ENCODE measurements at regions not wholly inside any gene's neighbourhood (a gene's known extent, or its start where the extent isn't known, plus 50 kb on each side); places are given as distances from the start of the nearest gene placed in this dataset.
A peak's percentile ranks its signal among the peaks of the same experiment; 100 is the strongest.

GRCh38 chr17:70804161-70804560 lies 634.8 kb downstream of the KCNJ2 start:
- Histone ChIP-seq H3K4me1 (ENCODE audit: insufficient read depth, low read length, poor library complexity, severe bottlenecking) (no peaks in the 10 kb centered on the region), H3K9ac (ENCODE audit: low read depth, low read length, poor library complexity, severe bottlenecking) (no peak overlapping the region), H3F3A (ENCODE audit: low read depth) (no peaks in the 10 kb centered on the region), H3K36me3 (ENCODE audit: insufficient read depth, low read length) (no peaks in the 10 kb centered on the region), H3K9me3 (ENCODE audit: insufficient read depth, low read depth, low read length) (no peaks in the 10 kb centered on the region), H2AFZ (ENCODE audit: low read length) (no peak overlapping the region), H3K4me2 (ENCODE audit: low read depth, low read length, poor library complexity, severe bottlenecking) (no peak overlapping the region), H3K27me3 (ENCODE audit: insufficient read depth, low read length, poor library complexity, severe bottlenecking) (no peaks in the 10 kb centered on the region), H3K4me3 (ENCODE audit: low read length, poor library complexity, severe bottlenecking) (no peak overlapping the region), H3K79me2 (ENCODE audit: insufficient read depth, low read length) (no peaks in the 10 kb centered on the region), H3K9me2 (replicated peaks; ENCODE audit: low read depth, low read length) (no peaks in the 10 kb centered on the region), H4K20me1 (ENCODE audit: insufficient read depth, low read length, poor library complexity, severe bottlenecking) (no peaks in the 10 kb centered on the region)
- TF ChIP-seq EZH2phosphoT487 (IDR thresholded peaks at IDR 0.05; ENCODE audit: borderline replicate concordance) (no peak), CTCF (conservative IDR thresholded peaks at IDR 0.05; ENCODE audit: low read length) (no peak)

DNA sequence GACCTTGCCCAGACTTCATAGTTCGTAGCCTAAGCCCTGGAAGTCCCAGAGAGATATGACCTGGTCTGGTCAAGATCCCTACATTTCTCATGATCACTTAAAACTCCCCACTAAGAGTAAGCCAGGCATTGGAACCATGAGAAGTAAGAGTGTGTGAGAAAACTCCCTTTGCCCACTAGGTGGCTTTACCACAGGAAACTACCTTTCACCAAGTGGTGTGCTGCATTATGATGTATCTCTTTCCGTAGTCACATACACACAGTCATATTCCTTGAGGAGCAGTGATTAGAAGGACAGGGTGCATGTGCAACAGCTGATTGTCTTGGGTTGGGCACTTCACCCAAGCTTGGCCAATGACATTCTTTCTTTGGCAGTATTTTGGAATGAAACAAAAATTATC lies 639.3 kb downstream of the KCNJ2 start:
- Histone ChIP-seq H3K79me2 (ENCODE audit: insufficient read depth, low read length) (no peaks in the 10 kb centered on the region), H4K20me1 (ENCODE audit: insufficient read depth, low read length, poor library complexity, severe bottlenecking) (no peaks in the 10 kb centered on the region), H3F3A (ENCODE audit: low read depth) (no peaks in the 10 kb centered on the region), H2AFZ (ENCODE audit: low read length) (no peak overlapping the region), H3K9me3 (ENCODE audit: insufficient read depth, low read depth, low read length) (no peaks in the 10 kb centered on the region), H3K4me3 (ENCODE audit: low read length, poor library complexity, severe bottlenecking) (no peak overlapping the region), H3K9me2 (replicated peaks; ENCODE audit: low read depth, low read length) (no peaks in the 10 kb centered on the region), H3K4me2 (ENCODE audit: low read depth, low read length, poor library complexity, severe bottlenecking) (no peak overlapping the region), H3K4me1 (ENCODE audit: insufficient read depth, low read length, poor library complexity, severe bottlenecking) (no peaks in the 10 kb centered on the region), H3K9ac (ENCODE audit: low read depth, low read length, poor library complexity, severe bottlenecking) (no peak overlapping the region), H3K27me3 (ENCODE audit: insufficient read depth, low read length, poor library complexity, severe bottlenecking) (no peaks in the 10 kb centered on the region), H3K36me3 (ENCODE audit: insufficient read depth, low read length) (no peaks in the 10 kb centered on the region)
- TF ChIP-seq CTCF (conservative IDR thresholded peaks at IDR 0.05; ENCODE audit: low read length) (peak; percentile 42; the same call in 1 of the 2 replicates), EZH2phosphoT487 (IDR thresholded peaks at IDR 0.05; ENCODE audit: borderline replicate concordance) (no peak)

DNA sequence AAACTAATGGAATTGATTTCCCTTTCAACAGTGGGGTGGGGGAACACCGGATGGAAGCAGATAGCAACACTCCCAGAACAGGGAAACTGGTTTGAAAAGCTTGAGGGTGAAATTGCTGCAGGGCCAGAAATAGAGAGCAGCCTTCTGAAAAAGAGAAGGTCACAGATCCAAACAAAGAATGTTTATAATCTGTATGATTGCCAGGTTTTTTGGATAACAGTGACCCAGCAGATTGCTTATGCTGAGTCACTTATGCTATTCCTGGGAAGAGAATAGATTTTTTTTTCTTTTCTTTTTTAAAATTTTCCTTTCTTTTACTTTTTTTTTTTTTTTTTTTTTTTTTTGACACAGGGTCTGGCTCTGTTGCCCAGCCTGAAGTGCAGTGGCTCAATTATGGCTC lies 641.3 kb downstream of the KCNJ2 start:
- Histone ChIP-seq H3F3A (ENCODE audit: low read depth) (no peaks in the 10 kb centered on the region), H4K20me1 (ENCODE audit: insufficient read depth, low read length, poor library complexity, severe bottlenecking) (no peaks in the 10 kb centered on the region), H2AFZ (ENCODE audit: low read length) (no peak overlapping the region), H3K9me3 (ENCODE audit: insufficient read depth, low read depth, low read length) (no peaks in the 10 kb centered on the region), H3K79me2 (ENCODE audit: insufficient read depth, low read length) (no peaks in the 10 kb centered on the region), H3K4me2 (ENCODE audit: low read depth, low read length, poor library complexity, severe bottlenecking) (no peak overlapping the region), H3K4me3 (ENCODE audit: low read length, poor library complexity, severe bottlenecking) (no peak overlapping the region), H3K9me2 (replicated peaks; ENCODE audit: low read depth, low read length) (no peaks in the 10 kb centered on the region), H3K27me3 (ENCODE audit: insufficient read depth, low read length, poor library complexity, severe bottlenecking) (no peaks in the 10 kb centered on the region), H3K4me1 (ENCODE audit: insufficient read depth, low read length, poor library complexity, severe bottlenecking) (no peaks in the 10 kb centered on the region), H3K9ac (ENCODE audit: low read depth, low read length, poor library complexity, severe bottlenecking) (no peak overlapping the region), H3K36me3 (ENCODE audit: insufficient read depth, low read length) (no peaks in the 10 kb centered on the region)
- no peak for TF ChIP-seq EZH2phosphoT487 (IDR thresholded peaks at IDR 0.05; ENCODE audit: borderline replicate concordance)
- no peak for TF ChIP-seq CTCF (conservative IDR thresholded peaks at IDR 0.05; ENCODE audit: low read length)

All from Loucy (cell line).